Activated CD4-positive, alpha-beta T cell treated with anti-CD3 and anti-CD28 coated beads for 4 hours (primary cell): ENCODE measurements at regions not wholly inside any gene's neighbourhood (a gene's known extent, or its start where the extent isn't known, plus 50 kb on each side); places are given as distances from the start of the nearest gene placed in this dataset.

Experiments used
- DNase-seq, 2 donors: peaks; one replicate each; pipeline ENCODE4 v3.0.0-alpha.2; 2020

GRCh38 chr6:8535519-8535918 is 100.2 kb upstream of the SLC35B3 start:
- DNase-seq = no peak

- no peak for DNase-seq
These were observed 95.6 kb upstream of the SLC35B3 start for GRCh38 chr6:8530785-8531435.

- DNase-seq = no peak
These were observed 93.9 kb upstream of the SLC35B3 start for GRCh38 chr6:8529250-8529649.

GRCh38 chr6:8527818-8528217 is 92.5 kb upstream of the SLC35B3 start:
- DNase-seq = no peak

- DNase-seq = no peak
These were observed 91.3 kb upstream of the SLC35B3 start for GRCh38 chr6:8526624-8527023.

GRCh38 chr6:8525370-8525769 is 90.0 kb upstream of the SLC35B3 start:
- no peak for DNase-seq

GRCh38 chr6:8513174-8513573 is 77.8 kb upstream of the SLC35B3 start:
- no peak for DNase-seq

GRCh38 chr6:8507286-8507685 is 71.9 kb upstream of the SLC35B3 start:
- DNase-seq = no peak

- no peak for DNase-seq
These were observed 70.8 kb upstream of the SLC35B3 start for GRCh38 chr6:8506126-8506525.

GRCh38 chr6:8499540-8499939 is 64.2 kb upstream of the SLC35B3 start:
- no peak for DNase-seq

GRCh38 chr6:8494730-8495129 is 59.4 kb upstream of the SLC35B3 start:
- no peak for DNase-seq

GRCh38 chr6:8492536-8493133 is 57.3 kb upstream of the SLC35B3 start:
- no peak for DNase-seq
